K562 (cell line): ENCODE measurements at regions not wholly inside any gene's neighbourhood (a gene's known extent, or its start where the extent isn't known, plus 50 kb on each side); places are given as distances from the start of the nearest gene placed in this dataset.

Source experiments
- ATAC-seq: fragments of 200-7000 bp; cut with Tn5 transposase; 3 replicates; pipeline ENCODE4 v1.9.1; 2020; ENCODE audit warnings: moderate library complexity
- BruUV-seq: library from RNA; stranded (reverse); fragments of 400-500 nt; replicated peaks from 2 replicates; lab custom pipeline; 2021; lab: Mats Ljungman, UMichigan
- CTCF ChIA-PET: fragments of 300-600 bp; formaldehyde crosslinking; extraction: SDS; loops from one replicate; lab custom pipeline; 2021; ENCODE audit warnings: low intra/inter-chr PET ratio; lab: Yijun Ruan, JAX
- POLR2A ChIA-PET: fragments of 300-600, 350-650 bp; sonication (Branson Sonifier 250); formaldehyde crosslinking; extraction: SDS; loops from one replicate; lab custom pipeline; 2021; ENCODE audit warnings: antibody characterized with exemption, inconsistent platforms; lab: Yijun Ruan, JAX
- DNase-seq, 4 experiments: peaks; one replicate each; pipeline versions ENCODE4 v3.0.0 to v3.0.0-alpha.2; 2011 to 2018; ENCODE audit warnings: low spot score in 3 of 4, mixed read lengths in 3 of 4; ENCODE audit errors: extremely low read depth in 1 of 4
- FAIRE-seq: peaks from 2 replicates; lab custom pipeline; 2011; peaks lifted over from hg19 to GRCh38; lab: Jason Lieb, UNC
- H2AFZ ChIP-seq: 2 replicates; pipeline ENCODE4 v1.6.0; 2011; ENCODE audit warnings: low read depth, low read length, control low read depth, inconsistent platforms
- H3K27ac ChIP-seq: fragments of 200-600 bp; 3 replicates; pipeline ENCODE4 v1.8.0; 2011; ENCODE audit warnings: low read depth, mild to moderate bottlenecking, control low read depth, inconsistent platforms, low read length, moderate library complexity, mixed read lengths; ENCODE audit errors: extremely low read depth
- H3K27me3 ChIP-seq, 2 experiments: fragments of 300-600 bp in 1 of 2; 2 replicates in 1 of 2; 3 replicates in 1 of 2; pipeline versions ENCODE4 v1.6.0 to v1.8.0; 2011; ENCODE audit warnings: inconsistent platforms in 2 of 2, low read length in 2 of 2, mild to moderate bottlenecking in 1 of 2, mixed read lengths in 1 of 2, moderate library complexity in 1 of 2; ENCODE audit not compliant: control insufficient read depth in 2 of 2, insufficient read depth in 2 of 2
- H3K36me3 ChIP-seq: fragments of 300-600 bp; 3 replicates; pipeline ENCODE4 v1.8.0; 2011; ENCODE audit warnings: mild to moderate bottlenecking, low read length, inconsistent platforms; ENCODE audit not compliant: control insufficient read depth, insufficient read depth
- H3K4me1 ChIP-seq, 2 experiments: fragments of 200-600 bp in 1 of 2; replicated peaks in 1 of 2; 2 replicates in 1 of 2; 3 replicates in 1 of 2; pipeline versions ENCODE4 v1.5.1 to v1.8.0; 2011; ENCODE audit warnings: inconsistent platforms in 2 of 2, low read length in 2 of 2, mild to moderate bottlenecking in 1 of 2, mixed read lengths in 1 of 2, moderate library complexity in 1 of 2; ENCODE audit not compliant: control insufficient read depth in 2 of 2, insufficient read depth in 2 of 2
- H3K4me2 ChIP-seq: 2 replicates; pipeline ENCODE4 v1.6.1; 2011; ENCODE audit warnings: low read length, control low read depth, inconsistent platforms, mixed read lengths; ENCODE audit not compliant: insufficient read depth
- H3K4me3 ChIP-seq: fragments of 200-600 bp; sonication (generic), shearing (Covaris generic); 2 replicates; pipeline ENCODE4 v1.5.1; 2016; ENCODE audit warnings: control low read depth, inconsistent platforms
- H3K79me2 ChIP-seq: fragments of 200-600 bp; 3 replicates; pipeline ENCODE4 v1.8.0; 2011; ENCODE audit warnings: low read length, inconsistent platforms; ENCODE audit not compliant: control insufficient read depth, insufficient read depth
- H3K9ac ChIP-seq, 2 experiments: 2 replicates each; pipeline versions ENCODE4 v1.6.0 to v1.6.1; 2011; ENCODE audit warnings: low read depth in 2 of 2, low read length in 2 of 2, control low read depth in 1 of 2, inconsistent platforms in 1 of 2, mild to moderate bottlenecking in 1 of 2, mixed read lengths in 1 of 2; ENCODE audit not compliant: insufficient read depth in 1 of 2
- H3K9me1 ChIP-seq: one replicate; pipeline ENCODE4 v1.6.0; 2011; ENCODE audit warnings: inconsistent platforms, mild to moderate bottlenecking, low read length, moderate library complexity; ENCODE audit not compliant: control insufficient read depth, insufficient read depth
- H3K9me3 ChIP-seq: replicated peaks from 2 replicates; pipeline ENCODE4 v1.5.1; 2011; ENCODE audit warnings: low read depth, low read length, inconsistent platforms; ENCODE audit not compliant: control insufficient read depth, insufficient read depth
- H4K20me1 ChIP-seq: replicated peaks from 2 replicates; pipeline ENCODE4 v1.6.1; 2011; ENCODE audit warnings: low read length, inconsistent platforms, mixed read lengths; ENCODE audit not compliant: control insufficient read depth, insufficient read depth
- CHD2 ChIP-seq: IDR thresholded peaks from 2 replicates; pipeline ENCODE4 v1.6.1; 2011; ENCODE audit warnings: low read depth, low read length
- GTF2F1 ChIP-seq: IDR thresholded peaks from 2 replicates; pipeline ENCODE4 v1.6.1; 2011; ENCODE audit warnings: low read depth, low read length, improper control_type of control experiment
- NCOA1 ChIP-seq: fragments of 450-650 bp; IDR thresholded peaks from 2 replicates; pipeline ENCODE4 v1.6.1; 2016; ENCODE audit warnings: low read depth
- NR4A1 ChIP-seq, 2 experiments: fragments of 250-450 bp in 1 of 2; fragments of 450-650 bp in 1 of 2; sonication (Bioruptor Pico) in 1 of 2; IDR thresholded peaks; 2 replicates each; pipeline versions ENCODE4 v1.4.0 to v1.6.1; 2016 to 2020; ENCODE audit warnings: mild to moderate bottlenecking in 2 of 2, missing compliant biosample characterization in 1 of 2, missing genetic modification characterization in 1 of 2, moderate library complexity in 1 of 2
- U2AF2 ChIP-seq: fragments of 200-400 bp; formaldehyde crosslinking; optimal IDR thresholded peaks from 2 replicates; pipeline ENCODE3; 2017; ENCODE audit warnings: low read depth, mild to moderate bottlenecking, low read length
- WGBS: fragments of 100-300 bp; shearing (Covaris generic); methylation state at CpG from one replicate; pipeline ENCODE4 v1.1.6; 2016; ENCODE audit warnings: low coverage, mixed read lengths; ENCODE audit not compliant: insufficient coverage; ENCODE audit errors: missing lambda C conversion rate; 5-methylcytosine and 5-hydroxymethylcytosine counted together
- in situ Hi-C: fragments of 300-500 bp; cut with MboI; formaldehyde crosslinking; loops from 4 replicates; pipeline ENCODE4 v1.15.0; 2018; ENCODE audit warnings: inconsistent platforms, mixed read lengths
- intact Hi-C: fragments of 100-400 bp; cut with micrococcal nuclease; formaldehyde crosslinking; loops from 2 replicates; pipeline ENCODE4 v1.14.2; 2022
- TF ChIP-seq, protein P1 (sequence below): conservative IDR thresholded peaks from 2 replicates; pipeline ENCODE4 v1.6.1; 2011; ENCODE audit warnings: low read depth, mild to moderate bottlenecking, low read length; ENCODE audit not compliant: control insufficient read depth
- TF ChIP-seq, protein P2 (sequence below): IDR thresholded peaks from 3 replicates; pipeline ENCODE4 v1.6.1; 2011; ENCODE audit warnings: borderline replicate concordance, mild to moderate bottlenecking, moderate library complexity; ENCODE audit not compliant: insufficient read length; ENCODE audit errors: extremely low read depth
- TF ChIP-seq, protein P3 (sequence below): sonication (generic); formaldehyde crosslinking; IDR thresholded peaks from 2 replicates; pipeline ENCODE4 v1.8.0; 2022; ENCODE audit warnings: mild to moderate bottlenecking, missing genetic modification reagents

DNA sequence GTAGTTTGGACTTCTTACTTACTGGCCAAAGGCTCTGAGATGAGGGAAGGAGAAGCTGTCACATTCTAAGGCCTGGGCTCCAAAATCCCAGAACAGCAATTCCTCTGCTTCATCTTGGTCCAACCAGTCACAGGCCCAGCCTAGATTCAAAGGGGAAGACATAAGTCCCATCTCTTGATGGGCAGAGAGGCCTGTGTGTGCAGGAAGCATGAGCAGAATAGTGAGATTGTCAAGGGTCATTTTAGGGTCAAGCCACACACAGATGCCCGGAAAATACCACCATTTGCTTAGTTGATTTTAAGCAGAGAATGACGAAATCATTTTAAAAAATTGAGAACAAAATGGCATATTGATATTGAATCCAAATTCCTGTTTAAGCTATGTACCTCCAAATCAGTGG is 580.9 kb upstream of the ZFP42 start:
- TF ChIP-seq, protein P1, sequence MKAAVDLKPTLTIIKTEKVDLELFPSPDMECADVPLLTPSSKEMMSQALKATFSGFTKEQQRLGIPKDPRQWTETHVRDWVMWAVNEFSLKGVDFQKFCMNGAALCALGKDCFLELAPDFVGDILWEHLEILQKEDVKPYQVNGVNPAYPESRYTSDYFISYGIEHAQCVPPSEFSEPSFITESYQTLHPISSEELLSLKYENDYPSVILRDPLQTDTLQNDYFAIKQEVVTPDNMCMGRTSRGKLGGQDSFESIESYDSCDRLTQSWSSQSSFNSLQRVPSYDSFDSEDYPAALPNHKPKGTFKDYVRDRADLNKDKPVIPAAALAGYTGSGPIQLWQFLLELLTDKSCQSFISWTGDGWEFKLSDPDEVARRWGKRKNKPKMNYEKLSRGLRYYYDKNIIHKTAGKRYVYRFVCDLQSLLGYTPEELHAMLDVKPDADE: no peak
- TF ChIP-seq, protein P2, sequence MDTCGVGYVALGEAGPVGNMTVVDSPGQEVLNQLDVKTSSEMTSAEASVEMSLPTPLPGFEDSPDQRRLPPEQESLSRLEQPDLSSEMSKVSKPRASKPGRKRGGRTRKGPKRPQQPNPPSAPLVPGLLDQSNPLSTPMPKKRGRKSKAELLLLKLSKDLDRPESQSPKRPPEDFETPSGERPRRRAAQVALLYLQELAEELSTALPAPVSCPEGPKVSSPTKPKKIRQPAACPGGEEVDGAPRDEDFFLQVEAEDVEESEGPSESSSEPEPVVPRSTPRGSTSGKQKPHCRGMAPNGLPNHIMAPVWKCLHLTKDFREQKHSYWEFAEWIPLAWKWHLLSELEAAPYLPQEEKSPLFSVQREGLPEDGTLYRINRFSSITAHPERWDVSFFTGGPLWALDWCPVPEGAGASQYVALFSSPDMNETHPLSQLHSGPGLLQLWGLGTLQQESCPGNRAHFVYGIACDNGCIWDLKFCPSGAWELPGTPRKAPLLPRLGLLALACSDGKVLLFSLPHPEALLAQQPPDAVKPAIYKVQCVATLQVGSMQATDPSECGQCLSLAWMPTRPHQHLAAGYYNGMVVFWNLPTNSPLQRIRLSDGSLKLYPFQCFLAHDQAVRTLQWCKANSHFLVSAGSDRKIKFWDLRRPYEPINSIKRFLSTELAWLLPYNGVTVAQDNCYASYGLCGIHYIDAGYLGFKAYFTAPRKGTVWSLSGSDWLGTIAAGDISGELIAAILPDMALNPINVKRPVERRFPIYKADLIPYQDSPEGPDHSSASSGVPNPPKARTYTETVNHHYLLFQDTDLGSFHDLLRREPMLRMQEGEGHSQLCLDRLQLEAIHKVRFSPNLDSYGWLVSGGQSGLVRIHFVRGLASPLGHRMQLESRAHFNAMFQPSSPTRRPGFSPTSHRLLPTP: no peak
- TF ChIP-seq NR4A1 (CRISPR knock-in tag; IDR thresholded peaks at IDR 0.05) (no peak), NR4A1 (tag; IDR thresholded peaks at IDR 0.05) (no peak), GTF2F1 (no peak), CHD2 (no peak), NCOA1 (no peak), U2AF2 (no peak)
- TF ChIP-seq, protein P3, sequence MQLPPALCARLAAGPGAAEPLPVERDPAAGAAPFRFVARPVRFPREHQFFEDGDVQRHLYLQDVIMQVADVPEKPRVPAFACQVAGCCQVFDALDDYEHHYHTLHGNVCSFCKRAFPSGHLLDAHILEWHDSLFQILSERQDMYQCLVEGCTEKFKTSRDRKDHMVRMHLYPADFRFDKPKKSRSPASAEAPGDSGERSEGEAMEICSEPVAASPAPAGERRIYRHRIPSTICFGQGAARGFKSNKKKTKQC: no peak
- Histone ChIP-seq H3K36me3 (no peaks in the 10 kb centered on the region), H3K79me2 (no peaks in the 10 kb centered on the region), H3K4me3 (no peak overlapping the region), H2AFZ (no peak overlapping the region), H3K4me2 (no peak overlapping the region), H3K27me3 (no peaks in the 10 kb centered on the region), H3K4me1 (no peaks in the 10 kb centered on the region), H3K9ac (no peak overlapping the region), H4K20me1 (no peaks in the 10 kb centered on the region), H3K9me3 (no peaks in the 10 kb centered on the region), H3K27ac (no peak overlapping the region), H3K9me1 (no peaks in the 10 kb centered on the region)
- ChIA-PET POLR2A (no interaction called here), CTCF (no interaction called here)
- BruUV-seq: no TSS peak
- FAIRE-seq (no peak), ATAC-seq (no peak), DNase-seq (no peak)
- in situ Hi-C loops (no loop called here), intact Hi-C loops (loop anchor here (10.0 kb wide), 1 partner anchor 690 kb away; the partner anchor contains the start of gene FAT1)
- 0% methylated on average over 2 of the region's 2 CpGs for whole genome bisulfite sequencing
